ENCODE measurements at regions not wholly inside any gene's neighbourhood (a gene's known extent, or its start where the extent isn't known, plus 50 kb on each side); places are given as distances from the start of the nearest gene placed in this dataset.
"Not testable (repeated sequence)": the region's sequence is repeated elsewhere in the genome, so short reads cannot be mapped to it uniquely, and the experiment has no call there.

- DNase-seq: no peak
Observed at GRCh38 chr2:66306483-66306882, 128.4 kb upstream of the MEIS1 start.

DNA sequence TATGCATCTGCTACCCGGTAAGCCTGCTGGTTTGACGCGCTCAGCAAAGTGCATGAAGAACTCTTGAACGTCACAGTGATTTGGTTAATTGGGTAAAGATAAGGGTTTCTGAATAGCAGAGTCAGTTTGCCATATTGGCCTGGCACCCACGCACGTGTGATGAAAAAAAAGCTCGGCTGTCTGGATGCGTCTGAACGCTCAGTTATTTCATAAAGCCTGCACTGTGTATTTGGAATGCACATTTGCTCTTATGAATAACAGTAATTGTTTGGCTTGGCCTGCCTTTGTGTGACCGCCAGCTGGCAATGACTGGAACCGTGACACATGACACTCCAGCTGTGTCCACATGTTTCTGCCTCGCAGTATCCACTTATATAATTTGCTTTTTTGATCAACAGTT lies 129.2 kb upstream of the MEIS1 start:
- no peak for DNase-seq

GRCh38 chr2:66303471-66303870 lies 131.5 kb upstream of the MEIS1 start:
- DNase-seq: no peak

DNA sequence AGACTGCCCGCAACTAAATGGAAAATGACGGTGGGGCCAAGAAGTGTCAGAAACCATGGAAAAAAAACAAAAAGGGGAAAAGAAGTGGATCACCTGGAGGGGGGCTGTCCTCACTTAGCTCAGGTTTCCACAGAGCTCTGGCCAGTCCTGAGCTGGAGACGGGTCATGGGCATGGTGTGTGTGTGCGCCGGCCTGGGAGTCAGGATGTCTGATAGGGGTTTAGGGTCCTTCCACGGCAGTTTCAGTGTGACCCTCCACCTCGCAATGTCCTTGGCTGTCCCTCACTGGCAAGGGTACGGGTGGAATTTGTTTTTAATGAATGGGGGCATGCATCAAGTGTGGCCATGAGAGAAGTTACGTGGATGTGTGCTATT lies 133.2 kb upstream of the MEIS1 start:
- no peak for DNase-seq

DNA sequence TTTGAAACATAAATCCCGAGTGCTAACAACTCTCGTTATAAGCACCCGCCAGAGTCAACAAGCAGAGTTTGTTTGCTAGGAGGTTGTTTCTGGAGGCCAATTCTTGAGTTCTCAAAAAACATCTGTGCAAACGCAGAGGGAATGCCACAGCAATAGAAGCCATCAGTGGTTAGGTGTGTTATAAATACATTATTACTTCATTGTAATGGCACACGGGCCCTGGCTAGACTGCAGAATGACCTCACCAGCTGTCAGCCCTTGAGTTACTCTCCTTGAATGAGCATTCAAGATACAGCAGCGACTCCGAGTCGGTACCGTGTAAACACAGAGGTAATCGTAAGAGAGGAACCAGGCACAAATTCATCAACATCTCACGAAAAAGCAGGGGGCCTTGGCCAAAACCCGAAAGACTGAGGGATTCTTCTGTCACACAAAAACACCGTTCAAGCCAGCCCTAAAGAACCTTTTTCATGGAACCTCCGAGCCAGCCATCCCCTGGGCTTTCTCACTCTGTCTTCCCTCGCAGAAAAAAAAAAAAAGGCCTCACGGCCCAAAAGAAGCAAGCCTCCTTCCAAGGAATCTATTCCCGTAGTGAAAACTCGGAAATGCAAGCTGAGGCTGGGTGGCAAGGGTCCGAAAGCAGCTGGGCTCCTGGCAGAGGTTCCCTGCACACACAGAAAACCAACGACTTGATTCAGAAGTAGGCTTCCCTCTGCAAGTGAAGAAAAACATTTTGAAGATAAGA lies 133.7 kb upstream of the MEIS1 start:
- no peak for DNase-seq

- DNase-seq: no peak
Observed at GRCh38 chr2:66283787-66284186, 151.1 kb upstream of the MEIS1 start.

DNA sequence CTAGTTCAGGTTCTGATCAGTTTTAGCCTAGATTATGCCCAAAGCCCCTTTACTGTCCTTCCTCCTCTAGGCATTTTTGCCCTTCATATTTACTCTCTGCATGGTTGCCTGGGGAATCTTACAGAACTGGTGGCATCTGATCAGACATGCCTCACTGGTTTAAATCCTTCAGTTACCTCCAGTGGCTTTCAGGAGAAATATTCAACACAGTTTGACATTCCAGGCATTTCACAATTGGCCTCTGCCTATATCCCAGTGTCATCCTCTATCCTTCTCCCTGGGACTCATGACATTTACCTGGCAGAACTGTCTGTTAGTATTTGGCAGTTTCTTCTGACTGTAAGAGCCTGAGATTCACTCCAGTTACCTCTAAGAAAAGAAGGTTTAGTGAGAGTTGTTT lies 152.9 kb upstream of the MEIS1 start:
- DNase-seq: no peak

- DNase-seq: no peak
Observed at GRCh38 chr2:66279024-66279423, 155.9 kb upstream of the MEIS1 start.

DNA sequence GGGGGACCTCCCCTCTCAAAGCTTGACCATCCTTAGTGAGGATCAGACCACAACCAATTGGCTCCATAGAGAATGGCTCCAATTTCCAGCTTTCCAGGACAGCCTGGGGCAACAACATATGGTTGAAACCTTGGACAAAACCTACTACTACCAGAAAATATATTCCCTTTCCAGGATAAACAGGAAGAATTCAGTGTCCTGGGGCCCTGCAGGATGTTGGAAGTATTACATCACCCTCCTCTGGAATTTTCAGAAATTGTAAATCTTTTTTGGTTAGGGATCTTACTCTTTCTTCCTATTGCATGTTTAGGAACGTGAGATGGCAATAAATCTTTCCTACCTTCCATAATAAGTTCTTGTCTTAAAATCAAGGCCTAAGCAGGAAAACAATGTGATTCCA lies 158.9 kb upstream of the MEIS1 start:
- no peak for DNase-seq

- DNase-seq: no peak
Observed at GRCh38 chr2:66273933-66274490, 160.9 kb upstream of the MEIS1 start.

DNA sequence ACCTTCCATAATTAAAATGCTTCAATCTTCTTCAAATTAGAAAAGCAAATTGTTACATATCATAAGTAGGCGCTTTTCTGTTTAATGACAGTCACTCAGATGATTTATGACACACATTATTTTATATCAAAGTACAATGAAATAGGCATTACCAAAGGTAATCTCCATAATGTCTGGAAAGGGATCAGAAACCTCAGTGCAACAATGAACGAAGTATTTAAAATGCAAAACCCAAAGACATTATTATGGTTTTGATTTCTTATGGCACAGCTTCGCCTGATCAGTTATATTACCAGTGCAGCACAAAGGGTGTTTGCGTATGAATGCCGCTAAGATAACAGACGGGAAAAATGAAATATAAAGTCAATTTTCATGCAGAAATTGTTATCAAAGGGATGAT lies 162.2 kb upstream of the MEIS1 start:
- DNase-seq: no peak

DNA sequence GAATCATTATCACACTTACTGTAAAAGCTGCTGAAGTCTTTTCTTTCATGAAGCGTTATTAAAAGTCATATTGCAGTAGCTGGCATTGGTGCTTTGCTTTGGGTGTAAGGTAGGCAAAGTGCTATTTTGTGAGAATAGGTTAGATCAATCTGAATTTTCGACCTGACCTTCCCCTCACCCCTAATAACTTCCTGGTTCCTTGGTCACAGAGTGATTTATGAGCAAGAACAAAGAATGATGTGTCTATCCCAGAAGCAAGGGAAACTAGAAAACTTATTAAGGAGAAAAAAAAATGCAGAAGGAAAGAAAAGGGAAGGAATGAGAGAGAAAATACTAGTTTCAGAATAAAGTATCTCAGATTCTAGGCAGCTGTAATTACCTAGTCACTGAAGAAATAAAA lies 163.1 kb upstream of the MEIS1 start:
- DNase-seq: no peak

DNA sequence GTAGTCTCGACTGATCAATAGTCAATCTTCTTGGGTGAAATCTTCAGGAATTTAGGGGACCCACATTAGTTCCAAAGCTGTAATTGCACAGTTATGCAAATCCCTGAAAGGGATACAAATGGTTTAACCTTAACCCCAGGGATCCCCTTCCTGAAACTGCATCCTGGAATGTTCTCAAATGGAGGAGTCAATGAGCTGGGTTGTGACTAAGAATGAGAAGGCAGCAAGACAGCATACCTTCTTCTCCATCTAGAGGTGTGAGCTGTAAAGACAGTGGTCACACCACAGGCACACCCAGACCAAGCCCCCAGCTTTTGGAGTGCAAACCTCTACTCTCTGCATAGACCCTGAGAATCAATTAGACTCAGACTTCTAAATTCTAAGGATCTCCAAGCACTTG lies 164.7 kb upstream of the MEIS1 start:
- no peak for DNase-seq

GRCh38 chr2:66269166-66269565 lies 165.8 kb upstream of the MEIS1 start:
- DNase-seq: no peak

GRCh38 chr2:66268756-66269155 lies 166.2 kb upstream of the MEIS1 start:
- no peak for DNase-seq

DNA sequence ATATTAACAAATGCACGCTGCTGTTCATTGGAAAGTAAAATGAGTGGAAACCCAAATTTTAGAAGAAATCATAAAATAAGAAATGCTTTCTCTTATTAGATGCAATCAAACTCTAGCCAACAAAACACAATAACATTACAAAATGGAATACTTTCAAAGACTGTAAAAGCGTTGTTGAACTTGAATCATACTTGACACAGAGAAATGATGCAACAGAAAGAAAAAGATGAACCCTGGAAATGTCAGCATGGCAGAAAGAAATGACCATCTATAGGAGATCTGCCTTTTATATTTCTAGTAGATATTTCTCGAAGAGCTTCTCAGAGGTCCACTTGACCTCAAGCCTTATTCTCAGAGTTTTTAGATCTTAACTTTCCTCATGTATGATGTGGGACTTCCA lies 170.6 kb upstream of the MEIS1 start:
- DNase-seq: no peak

DNA sequence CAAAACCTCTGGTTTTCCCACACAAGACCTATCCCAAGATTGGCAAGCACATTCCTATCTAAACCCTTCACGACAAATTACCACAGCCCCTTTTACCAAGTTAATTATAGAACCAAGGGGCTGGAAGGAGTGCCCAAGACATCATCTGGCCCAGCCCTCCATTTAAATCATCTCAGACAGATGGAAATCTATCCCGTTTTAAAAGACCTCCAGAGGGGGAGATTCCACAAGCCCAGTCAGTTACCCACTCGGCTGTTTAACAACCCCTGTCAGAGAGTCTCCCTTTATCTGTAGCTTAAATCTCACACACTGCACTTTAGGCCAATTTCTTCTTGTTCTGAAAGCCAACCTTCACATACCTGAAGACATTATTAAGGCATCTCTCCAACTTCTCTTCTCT lies 179.1 kb upstream of the MEIS1 start:
- no peak for DNase-seq

GRCh38 chr2:66255136-66255535 lies 179.8 kb upstream of the MEIS1 start:
- no peak for DNase-seq

DNA sequence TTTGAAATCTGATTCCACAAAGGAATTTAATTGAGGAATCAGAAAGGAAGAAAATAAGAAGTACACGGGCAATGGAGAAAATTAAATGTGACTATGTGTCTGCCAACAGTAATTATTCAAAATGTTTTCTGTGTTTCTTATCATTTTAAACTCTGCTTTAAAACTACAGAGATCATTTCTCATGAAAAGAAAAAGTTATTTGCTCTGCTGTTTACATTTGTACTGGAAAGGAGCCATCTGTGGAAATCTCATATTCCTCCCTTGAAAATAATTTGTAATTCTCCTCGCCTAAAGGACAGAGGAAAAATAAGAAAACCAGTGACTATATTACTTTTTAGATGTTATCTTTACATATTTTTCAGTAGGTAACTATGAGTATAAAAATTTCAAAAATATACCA lies 181.9 kb upstream of the MEIS1 start:
- DNase-seq: no peak

DNA sequence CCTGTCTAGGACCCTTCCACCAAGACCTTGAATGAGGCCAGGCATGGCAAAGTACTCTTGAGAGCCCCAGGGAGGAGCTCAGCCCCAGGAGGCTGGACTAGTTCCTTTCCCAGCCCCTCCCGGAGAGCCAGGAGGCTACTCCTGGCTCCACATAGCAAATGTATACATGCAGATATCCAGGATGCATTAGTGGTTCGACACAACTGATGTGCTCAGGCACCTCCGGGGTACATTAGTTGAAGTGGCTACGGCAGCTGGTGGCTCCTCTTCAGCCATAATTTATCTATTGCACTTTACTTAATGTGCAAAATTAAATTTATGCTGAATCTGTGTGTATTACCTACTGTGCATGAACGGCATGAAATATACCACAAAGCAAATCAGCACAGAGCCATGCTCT lies 182.8 kb upstream of the MEIS1 start:
- no peak for DNase-seq

DNA sequence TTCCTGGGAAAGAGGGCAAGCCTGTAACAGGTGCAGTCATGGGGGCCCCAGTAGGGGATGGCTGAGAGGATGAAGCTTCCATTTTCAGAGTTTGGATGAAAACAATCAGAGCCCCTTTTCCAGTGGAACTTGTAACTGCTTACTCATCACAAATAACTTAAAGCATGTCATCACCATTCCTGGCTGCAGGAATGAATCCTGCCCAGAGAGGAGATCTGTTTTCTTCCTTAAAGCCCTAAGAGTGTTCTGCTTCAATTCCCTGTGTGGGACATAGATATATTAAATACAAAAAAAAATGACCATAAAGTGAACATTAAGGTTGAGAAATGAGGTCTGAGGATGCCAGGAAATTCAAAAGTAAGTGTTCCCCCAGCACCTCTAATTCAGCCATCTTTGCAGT lies 183.4 kb upstream of the MEIS1 start:
- no peak for DNase-seq

- DNase-seq: not testable (repeated sequence)
Observed at GRCh38 chr2:66249089-66249488, 185.8 kb upstream of the MEIS1 start.

DNA sequence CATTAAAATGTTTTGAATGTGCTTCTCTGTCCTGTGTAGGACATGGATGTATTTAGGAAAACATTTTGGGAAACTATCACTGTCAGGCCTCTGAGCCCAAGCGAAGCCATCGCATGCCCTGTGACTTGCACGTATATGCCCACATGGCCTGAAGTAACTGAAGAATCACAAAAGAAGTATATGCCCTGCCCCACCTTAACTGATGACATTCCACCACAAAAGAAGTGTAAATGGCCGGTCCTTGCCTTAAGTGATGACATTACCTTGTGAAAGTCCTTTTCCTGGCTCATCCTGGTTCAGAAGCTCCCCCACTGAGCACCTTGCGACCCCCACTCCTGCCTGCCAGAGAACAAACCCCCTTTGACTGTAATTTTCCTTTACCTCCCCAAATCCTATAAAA lies 191.1 kb upstream of the MEIS1 start:
- not testable (repeated sequence) for DNase-seq

DNA sequence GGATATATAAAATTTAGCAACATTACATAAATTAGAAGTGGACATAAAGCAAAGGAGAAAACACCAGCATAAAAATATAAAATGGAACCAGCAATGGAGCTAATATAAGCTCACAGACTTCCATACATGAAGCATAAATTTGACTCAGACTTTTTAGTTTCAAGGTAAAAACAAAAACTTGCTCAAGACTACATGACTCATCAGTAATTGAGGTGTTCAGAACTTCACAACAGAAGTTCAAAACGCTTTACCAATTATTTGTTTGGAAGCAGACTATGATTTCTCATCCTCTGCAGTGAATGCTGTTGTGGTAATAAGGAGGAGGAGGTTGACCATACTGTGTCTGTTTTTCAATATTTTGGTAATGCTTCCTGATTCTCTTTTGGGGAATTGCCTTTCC lies 192.0 kb upstream of the MEIS1 start:
- DNase-seq: not testable (repeated sequence)
